Endothelial cell of umbilical vein (primary cell): ENCODE measurements at regions not wholly inside any gene's neighbourhood (a gene's known extent, or its start where the extent isn't known, plus 50 kb on each side); places are given as distances from the start of the nearest gene placed in this dataset.

Experiments used
- BruUV-seq: library from RNA; stranded (reverse); fragments of 400-500 nt; replicated peaks from 2 replicates; lab custom pipeline; 2021; lab: Mats Ljungman, UMichigan
- CTCF ChIA-PET: fragments of 300-600, 350-600 bp; sonication (Branson Sonifier 250); formaldehyde crosslinking; loops from one replicate; lab custom pipeline; 2021; ENCODE audit warnings: antibody characterized with exemption, inconsistent platforms; lab: Charles Lee
- POLR2A ChIA-PET: fragments of 300-600, 350-600 bp; sonication (Branson Sonifier 250); formaldehyde crosslinking; loops from one replicate; lab custom pipeline; 2021; ENCODE audit warnings: antibody characterized with exemption, inconsistent platforms; lab: Charles Lee
- DNase-seq: peaks from one replicate; pipeline ENCODE4 v3.0.0-alpha.2; 2011; ENCODE audit warnings: low read depth, low spot score
- FAIRE-seq: peaks from 2 replicates; lab custom pipeline; 2011; peaks lifted over from hg19 to GRCh38; lab: Jason Lieb, UNC
- H2AFZ ChIP-seq: 2 replicates; pipeline ENCODE4 v1.6.0; 2012; ENCODE audit warnings: low read depth, low read length, control low read depth, inconsistent platforms
- H3K27ac ChIP-seq: 2 replicates; pipeline ENCODE4 v1.5.1; 2011; ENCODE audit warnings: low read depth, mild to moderate bottlenecking, control low read depth, low read length, moderate library complexity; ENCODE audit not compliant: insufficient read depth
- H3K27me3 ChIP-seq, 2 experiments: 2 replicates each; pipeline versions ENCODE4 v1.6.0 to v1.6.1; 2011; ENCODE audit warnings: low read length in 2 of 2, mixed read lengths in 1 of 2; ENCODE audit not compliant: control insufficient read depth in 2 of 2, insufficient read depth in 2 of 2
- H3K36me3 ChIP-seq, 2 experiments: 2 replicates in 1 of 2; 3 replicates in 1 of 2; pipeline ENCODE4 v1.5.1; 2011; ENCODE audit warnings: low read length in 2 of 2, mild to moderate bottlenecking in 1 of 2, moderate library complexity in 1 of 2; ENCODE audit not compliant: control insufficient read depth in 2 of 2, insufficient read depth in 2 of 2; ENCODE audit errors: extremely low read depth in 1 of 2
- H3K4me1 ChIP-seq: 3 replicates; pipeline ENCODE4 v1.5.1; 2011; ENCODE audit warnings: mild to moderate bottlenecking, low read length; ENCODE audit not compliant: control insufficient read depth, insufficient read depth; ENCODE audit errors: extremely low read depth
- H3K4me2 ChIP-seq: 2 replicates; pipeline ENCODE4 v1.6.1; 2011; ENCODE audit warnings: low read length, control low read depth, mixed read lengths; ENCODE audit not compliant: insufficient read depth
- H3K4me3 ChIP-seq, 3 experiments: fragments of 200-600 bp in 1 of 3; sonication (generic), shearing (Covaris generic) in 1 of 3; replicated peaks in 1 of 3; 2 replicates each; pipeline ENCODE4 v1.5.1; 2011 to 2016; ENCODE audit warnings: control low read depth in 3 of 3, low read length in 3 of 3, mild to moderate bottlenecking in 2 of 3, inconsistent platforms in 1 of 3, low read depth in 1 of 3, moderate library complexity in 1 of 3; ENCODE audit not compliant: insufficient read depth in 1 of 3
- H3K79me2 ChIP-seq: 2 replicates; pipeline ENCODE4 v1.6.0; 2012; ENCODE audit warnings: low read length, inconsistent platforms; ENCODE audit not compliant: control insufficient read depth, insufficient read depth
- H3K9ac ChIP-seq: replicated peaks from 2 replicates; pipeline ENCODE3; 2011; ENCODE audit warnings: low read length, control low read depth; ENCODE audit not compliant: insufficient read depth; ENCODE audit errors: extremely low read depth
- H3K9me1 ChIP-seq: replicated peaks from 3 replicates; pipeline ENCODE4 v1.6.0; 2011; ENCODE audit warnings: mild to moderate bottlenecking, low read length; ENCODE audit not compliant: control insufficient read depth, insufficient read depth; ENCODE audit errors: extremely low read depth
- H3K9me3 ChIP-seq: replicated peaks from 2 replicates; pipeline ENCODE4 v1.5.1; 2012; ENCODE audit warnings: low read length, inconsistent platforms; ENCODE audit not compliant: control insufficient read depth, insufficient read depth
- H4K20me1 ChIP-seq: replicated peaks from 2 replicates; pipeline ENCODE3; 2011; ENCODE audit warnings: mild to moderate bottlenecking, low read length; ENCODE audit not compliant: control insufficient read depth, insufficient read depth; ENCODE audit errors: extremely low read depth
- EZH2 ChIP-seq: IDR thresholded peaks from 2 replicates; pipeline ENCODE4 v1.6.1; 2012; ENCODE audit warnings: borderline replicate concordance, low read depth, mild to moderate bottlenecking, moderate library complexity, low read length, inconsistent platforms; ENCODE audit not compliant: severe bottlenecking
- FOS ChIP-seq: IDR thresholded peaks from 2 replicates; pipeline ENCODE4 v1.6.1; 2011; ENCODE audit warnings: mild to moderate bottlenecking, low read length, moderate library complexity, borderline replicate concordance; ENCODE audit not compliant: insufficient read depth
- GATA2 ChIP-seq: IDR thresholded peaks from 2 replicates; pipeline ENCODE4 v1.7.0; 2011; ENCODE audit warnings: low read depth, mild to moderate bottlenecking, moderate library complexity, mixed read lengths, low read length; ENCODE audit not compliant: insufficient read length, insufficient read depth
- JUN ChIP-seq: IDR thresholded peaks from 2 replicates; pipeline ENCODE4 v1.6.1; 2011; ENCODE audit warnings: borderline replicate concordance, low read depth; ENCODE audit not compliant: insufficient read length, insufficient read depth
- MYC ChIP-seq: IDR thresholded peaks from one replicate; pipeline ENCODE4 v1.6.1; 2011; ENCODE audit warnings: mild to moderate bottlenecking, low read depth, low read length
- POLR2A ChIP-seq: IDR thresholded peaks from 2 replicates; pipeline ENCODE4 v1.6.1; 2012; ENCODE audit warnings: low read depth, mild to moderate bottlenecking, control low read depth, low read length
- POLR2AphosphoS5 ChIP-seq: IDR thresholded peaks from 2 replicates; pipeline ENCODE4 v1.6.1; 2012; ENCODE audit warnings: low read depth, mild to moderate bottlenecking, control low read depth, low read length, moderate library complexity; ENCODE audit not compliant: insufficient read depth
- dilution Hi-C: fragments of 300-500 bp; cut with MboI; formaldehyde crosslinking; loops from one replicate; pipeline ENCODE4 v1.15.0; 2019; ENCODE audit warnings: low sequenced_read_pairs; ENCODE audit not compliant: extremely low pct_ligation_motif_present
- intact Hi-C: fragments of 100-400 bp; cut with micrococcal nuclease; formaldehyde crosslinking; loops from one replicate; pipeline ENCODE4 v1.10.0; 2022
- TF ChIP-seq, protein P1 (sequence below): IDR thresholded peaks from 2 replicates; pipeline ENCODE4 v1.6.1; 2011; ENCODE audit not compliant: insufficient read depth, insufficient read length
- TF ChIP-seq, protein P2 (sequence below), 2 donors: IDR thresholded peaks; 1 replicate in 1 of 2; 2 replicates in 1 of 2; pipeline ENCODE4 v1.5.1; 2011; ENCODE audit warnings: low read length in 2 of 2, mild to moderate bottlenecking in 2 of 2, moderate library complexity in 2 of 2, control low read depth in 1 of 2, inconsistent platforms in 1 of 2, low read depth in 1 of 2; ENCODE audit not compliant: insufficient read depth in 1 of 2; ENCODE audit errors: extremely low read depth in 1 of 2

DNA sequence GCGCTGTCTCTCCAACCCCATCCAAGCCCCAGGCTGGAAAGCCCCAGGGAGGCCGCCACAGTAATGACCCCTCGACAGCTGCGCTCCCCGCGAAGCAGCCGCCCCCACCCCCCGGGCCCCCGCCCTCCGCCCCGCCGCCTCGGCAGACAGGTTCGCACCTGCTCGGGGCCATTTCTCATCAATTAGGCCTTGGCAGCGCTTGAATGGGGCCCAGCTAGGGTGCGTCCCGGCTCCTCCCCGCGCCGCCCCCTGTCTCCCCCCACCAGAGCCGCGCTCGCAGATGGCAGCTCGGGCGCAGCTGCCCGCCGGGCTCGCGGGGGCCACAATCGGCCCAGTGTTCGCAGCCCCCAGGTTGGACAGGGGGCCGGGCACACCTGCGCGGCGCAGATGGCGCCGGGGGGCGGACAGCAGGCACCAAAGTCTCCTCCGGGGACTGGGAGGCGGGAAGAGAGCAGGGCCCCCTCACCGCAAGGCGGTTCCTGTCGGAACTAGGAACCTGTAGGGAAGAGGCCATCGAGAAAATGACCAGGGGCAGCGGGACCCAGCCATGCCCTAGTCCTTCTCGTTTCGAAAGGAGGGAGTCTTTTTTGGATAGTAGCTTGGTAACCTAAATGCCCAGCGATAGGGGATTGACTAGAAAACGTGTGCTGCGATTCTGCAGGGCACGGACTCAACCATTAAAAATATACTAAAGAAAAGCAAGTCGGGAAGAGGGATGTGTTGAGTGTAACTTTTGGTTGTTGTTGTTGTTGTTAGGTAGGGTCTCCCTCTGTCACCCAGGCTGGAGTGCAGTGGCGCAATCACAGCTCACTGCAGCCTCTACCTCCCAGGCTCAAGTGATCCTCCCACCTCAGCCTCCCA lies 83.2 kb upstream of the EYA2 start:
- Histone ChIP-seq H3K9me3 (no peaks in the 10 kb centered on the region), H3K27me3 (peaks cover 6% of the 10 kb centered on the region in 2 experiments), H3K4me1 (no peaks in the 10 kb centered on the region), H3K79me2 (no peaks in the 10 kb centered on the region), H3K9ac (no peak overlapping the region), H3K36me3 (no peaks in the 10 kb centered on the region), H3K4me2 (no peak overlapping the region), H4K20me1 (no peaks in the 10 kb centered on the region), H3K27ac (no peak overlapping the region), H2AFZ (no peak overlapping the region), H3K4me3 (no peak overlapping the region), H3K9me1 (no peaks in the 10 kb centered on the region)
- TF ChIP-seq JUN: no peak
- no peak for TF ChIP-seq EZH2
- no peak for TF ChIP-seq POLR2AphosphoS5
- TF ChIP-seq GATA2: no peak
- TF ChIP-seq POLR2A: no peak
- no peak for TF ChIP-seq MYC
- no peak for TF ChIP-seq FOS
- TF ChIP-seq, protein P1, sequence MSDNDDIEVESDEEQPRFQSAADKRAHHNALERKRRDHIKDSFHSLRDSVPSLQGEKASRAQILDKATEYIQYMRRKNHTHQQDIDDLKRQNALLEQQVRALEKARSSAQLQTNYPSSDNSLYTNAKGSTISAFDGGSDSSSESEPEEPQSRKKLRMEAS: no peak
- TF ChIP-seq, protein P2, sequence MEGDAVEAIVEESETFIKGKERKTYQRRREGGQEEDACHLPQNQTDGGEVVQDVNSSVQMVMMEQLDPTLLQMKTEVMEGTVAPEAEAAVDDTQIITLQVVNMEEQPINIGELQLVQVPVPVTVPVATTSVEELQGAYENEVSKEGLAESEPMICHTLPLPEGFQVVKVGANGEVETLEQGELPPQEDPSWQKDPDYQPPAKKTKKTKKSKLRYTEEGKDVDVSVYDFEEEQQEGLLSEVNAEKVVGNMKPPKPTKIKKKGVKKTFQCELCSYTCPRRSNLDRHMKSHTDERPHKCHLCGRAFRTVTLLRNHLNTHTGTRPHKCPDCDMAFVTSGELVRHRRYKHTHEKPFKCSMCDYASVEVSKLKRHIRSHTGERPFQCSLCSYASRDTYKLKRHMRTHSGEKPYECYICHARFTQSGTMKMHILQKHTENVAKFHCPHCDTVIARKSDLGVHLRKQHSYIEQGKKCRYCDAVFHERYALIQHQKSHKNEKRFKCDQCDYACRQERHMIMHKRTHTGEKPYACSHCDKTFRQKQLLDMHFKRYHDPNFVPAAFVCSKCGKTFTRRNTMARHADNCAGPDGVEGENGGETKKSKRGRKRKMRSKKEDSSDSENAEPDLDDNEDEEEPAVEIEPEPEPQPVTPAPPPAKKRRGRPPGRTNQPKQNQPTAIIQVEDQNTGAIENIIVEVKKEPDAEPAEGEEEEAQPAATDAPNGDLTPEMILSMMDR (IDR thresholded peaks at IDR 0.05; ENCODE audit: extremely low read depth in 1 of 2, insufficient read depth in 1 of 2, low read depth in 1 of 2, low read length in 2 of 2): no peak
- dilution Hi-C loops (no loop called here), intact Hi-C loops (no loop called here)
- no TSS peak for BruUV-seq
- ChIA-PET CTCF (no interaction called here), POLR2A (no interaction called here)
- FAIRE-seq (no peak), DNase-seq (no peak)
